Naive thymus-derived CD4-positive, alpha-beta T cell (primary cell): ENCODE measurements at regions not wholly inside any gene's neighbourhood (a gene's known extent, or its start where the extent isn't known, plus 50 kb on each side); places are given as distances from the start of the nearest gene placed in this dataset.
"Not testable (repeated sequence)": the region's sequence is repeated elsewhere in the genome, so short reads cannot be mapped to it uniquely, and the experiment has no call there.

Experiments used
- ATAC-seq: fragments of 150-1000 bp; cut with Tn5 transposase; 2 replicates; pipeline ENCODE4 v1.10.0; 2021; ENCODE audit warnings: mild to moderate bottlenecking, moderate library complexity
- CTCF ChIA-PET: fragments of 350-600 bp; sonication (Branson Sonifier 250); formaldehyde crosslinking; loops from one replicate; lab custom pipeline; 2021; ENCODE audit warnings: antibody characterized with exemption; lab: Charles Lee
- POLR2A ChIA-PET: fragments of 350-600 bp; sonication (Branson Sonifier 250); formaldehyde crosslinking; loops from one replicate; lab custom pipeline; 2021; ENCODE audit warnings: antibody characterized with exemption, inconsistent platforms; lab: Charles Lee
- DNase-seq, 9 donors: peaks; one replicate each; pipeline versions ENCODE4 v3.0.0 to v3.0.0-alpha.2; 2020 to 2022; ENCODE audit warnings: mixed read lengths in 1 of 9
- H3K27ac ChIP-seq: one replicate; pipeline ENCODE4 v1.7.0; 2013; ENCODE audit warnings: mild to moderate bottlenecking, low read depth, low read length, moderate library complexity
- H3K27me3 ChIP-seq, 2 donors: one replicate each; pipeline ENCODE4 v1.7.0; 2013; ENCODE audit warnings: low read length in 2 of 2, mild to moderate bottlenecking in 2 of 2, moderate library complexity in 2 of 2; ENCODE audit not compliant: control insufficient read depth in 2 of 2, insufficient read depth in 2 of 2
- H3K36me3 ChIP-seq, 3 experiments: 1 replicate in 2 of 3; 2 replicates in 1 of 3; pipeline ENCODE4 v1.7.0; 2013; ENCODE audit warnings: low read length in 3 of 3, mild to moderate bottlenecking in 3 of 3, moderate library complexity in 1 of 3; ENCODE audit not compliant: insufficient read depth in 3 of 3, control insufficient read depth in 2 of 3
- H3K4me1 ChIP-seq, 2 donors: one replicate each; pipeline ENCODE4 v1.7.0; 2013; ENCODE audit warnings: low read length in 2 of 2, mild to moderate bottlenecking in 2 of 2, moderate library complexity in 1 of 2; ENCODE audit not compliant: control insufficient read depth in 2 of 2, insufficient read depth in 2 of 2
- H3K4me3 ChIP-seq: 2 replicates; pipeline ENCODE4 v1.7.0; 2013; ENCODE audit warnings: mild to moderate bottlenecking, low read length
- H3K9me3 ChIP-seq, 3 experiments: 1 replicate in 2 of 3; 2 replicates in 1 of 3; pipeline ENCODE4 v1.7.0; 2013; ENCODE audit warnings: low read length in 3 of 3; ENCODE audit not compliant: control insufficient read depth in 2 of 3
- H3K27ac Mint-ChIP-seq, 9 donors: one replicate each; pipeline ENCODE4 v1.8.0; 2020 to 2022; ENCODE audit warnings: mixed read lengths in 9 of 9, mild to moderate bottlenecking in 8 of 9, moderate library complexity in 5 of 9, inconsistent platforms in 2 of 9
- H3K27me3 Mint-ChIP-seq, 5 donors: one replicate each; pipeline ENCODE4 v1.8.0; 2021 to 2022; ENCODE audit warnings: mixed read lengths in 5 of 5, mild to moderate bottlenecking in 1 of 5
- H3K36me3 Mint-ChIP-seq, 5 donors: one replicate each; pipeline ENCODE4 v1.8.0; 2020 to 2022; ENCODE audit warnings: mixed read lengths in 5 of 5, mild to moderate bottlenecking in 3 of 5, inconsistent platforms in 1 of 5
- H3K4me1 Mint-ChIP-seq, 7 donors: one replicate each; pipeline ENCODE4 v1.8.0; 2020 to 2022; ENCODE audit warnings: mixed read lengths in 7 of 7, mild to moderate bottlenecking in 3 of 7, inconsistent platforms in 1 of 7
- H3K4me3 Mint-ChIP-seq, 10 donors: one replicate each; pipeline ENCODE4 v1.8.0; 2020 to 2022; ENCODE audit warnings: mild to moderate bottlenecking in 10 of 10, mixed read lengths in 10 of 10, moderate library complexity in 6 of 10, inconsistent platforms in 2 of 10
- H3K9me3 Mint-ChIP-seq, 11 donors: one replicate each; pipeline ENCODE4 v1.8.0; 2020 to 2022; ENCODE audit warnings: mixed read lengths in 11 of 11, mild to moderate bottlenecking in 4 of 11, inconsistent platforms in 1 of 11, moderate library complexity in 1 of 11
- intact Hi-C, 2 donors: fragments of 100-400 bp; cut with micrococcal nuclease; formaldehyde crosslinking; loops; one replicate each; pipeline ENCODE4 v1.15.1; 2023

- H3K4me3 Mint-ChIP-seq, intact Hi-C loops, H3K27ac Mint-ChIP-seq, CTCF ChIA-PET, H3K9me3 ChIP-seq, DNase-seq, H3K4me1 Mint-ChIP-seq, H3K36me3 Mint-ChIP-seq, POLR2A ChIA-PET, ATAC-seq, H3K27ac ChIP-seq, H3K27me3 Mint-ChIP-seq, H3K4me3 ChIP-seq, H3K9me3 Mint-ChIP-seq, H3K4me1 ChIP-seq, H3K27me3 ChIP-seq, H3K36me3 ChIP-seq: not testable (repeated sequence)
Observed at GRCh38 chr9:64813072-64813471, 471.9 kb downstream of the FOXD4L5 start.

GRCh38 chr9:64778667-64779066, 506.3 kb downstream of the FOXD4L5 start:
- H3K4me3 ChIP-seq, H3K36me3 Mint-ChIP-seq, intact Hi-C loops, H3K9me3 ChIP-seq, H3K9me3 Mint-ChIP-seq, H3K36me3 ChIP-seq, ATAC-seq, CTCF ChIA-PET, DNase-seq, H3K4me1 ChIP-seq, H3K27me3 ChIP-seq, H3K27ac ChIP-seq, H3K4me1 Mint-ChIP-seq, H3K4me3 Mint-ChIP-seq, H3K27ac Mint-ChIP-seq, POLR2A ChIA-PET: not testable (repeated sequence)
- H3K27me3 Mint-ChIP-seq = peaks cover 5 to 11% (median 8%) of the 10 kb centered on the region in 5 donors

- intact Hi-C loops, CTCF ChIA-PET: not testable (repeated sequence)
Observed at GRCh38 chr9:64776269-64776668, 508.7 kb downstream of the FOXD4L5 start.

DNA sequence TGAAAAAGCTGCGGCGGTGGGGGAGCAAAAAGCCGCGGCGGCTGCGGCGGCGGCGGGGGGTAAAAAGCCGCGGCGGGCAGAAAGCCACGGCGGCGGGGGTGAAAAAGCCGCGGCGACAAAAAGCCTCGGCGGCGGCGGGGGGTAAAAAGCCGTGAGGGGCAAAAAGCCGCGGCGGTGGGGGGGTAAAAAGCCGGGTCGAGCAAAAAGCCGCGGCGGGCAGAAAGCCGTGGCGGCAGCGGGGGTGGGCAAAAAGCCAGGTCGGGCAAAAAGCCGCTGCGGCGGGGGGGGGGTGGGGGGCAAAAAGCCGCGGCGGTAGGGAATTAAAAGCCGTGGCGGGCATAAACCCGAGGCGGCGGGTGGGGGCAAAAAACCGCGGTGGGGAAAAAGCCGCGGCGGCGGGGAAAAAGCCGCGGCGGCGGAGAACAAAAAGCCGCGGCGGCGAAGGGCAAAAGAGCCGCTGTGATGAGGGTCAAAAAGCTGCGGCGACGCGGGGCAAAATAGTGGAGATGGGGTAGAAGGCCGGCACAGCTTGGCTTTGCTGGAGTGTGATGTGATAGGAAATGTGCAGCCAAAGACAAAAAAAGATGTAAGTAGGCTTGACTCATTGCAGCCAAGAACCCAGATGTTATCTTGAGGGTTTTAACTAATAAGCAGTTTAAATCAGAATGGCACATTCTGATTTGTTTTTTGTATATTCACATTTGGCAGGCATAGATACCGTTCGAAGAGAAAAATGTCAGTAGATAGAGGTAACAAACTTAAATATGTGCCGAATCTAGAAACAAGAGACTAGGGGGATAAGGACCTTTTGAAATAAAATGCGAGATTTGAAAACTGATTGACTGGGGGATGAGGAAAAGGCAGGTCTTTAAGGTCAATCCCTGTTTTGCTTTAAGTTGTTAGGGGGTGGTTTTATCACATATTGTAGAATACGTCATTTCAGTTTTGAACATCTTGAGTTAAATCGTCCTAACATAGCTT, 509.9 kb downstream of the FOXD4L5 start:
- H3K36me3 Mint-ChIP-seq, intact Hi-C loops, ATAC-seq, H3K36me3 ChIP-seq, POLR2A ChIA-PET, H3K27ac ChIP-seq, H3K4me3 ChIP-seq, H3K4me1 ChIP-seq, H3K27me3 ChIP-seq, H3K9me3 Mint-ChIP-seq, H3K9me3 ChIP-seq, H3K27ac Mint-ChIP-seq, CTCF ChIA-PET, H3K4me1 Mint-ChIP-seq: not testable (repeated sequence)
- Mint-ChIP-seq H3K27me3 (peaks cover 9 to 23% (median 10%) of the 10 kb centered on the region in 5 donors), H3K4me3 (peak overlapping the region in 3 of 10 donors; percentile 1 to 52 (median 28))
- DNase-seq = peak in 1 of 9 donors; percentile 15

More at GRCh38 chr9:64776269-64776668, 508.7 kb downstream of the FOXD4L5 start:
- H3K27ac Mint-ChIP-seq, ATAC-seq, H3K27me3 ChIP-seq, DNase-seq, H3K4me3 ChIP-seq, H3K9me3 Mint-ChIP-seq, POLR2A ChIA-PET, H3K36me3 ChIP-seq, H3K9me3 ChIP-seq, H3K36me3 Mint-ChIP-seq, H3K4me1 ChIP-seq, H3K27ac ChIP-seq, H3K4me1 Mint-ChIP-seq, H3K4me3 Mint-ChIP-seq: not testable (repeated sequence)
- peaks cover 8 to 20% (median 10%) of the 10 kb centered on the region in 5 donors for H3K27me3 Mint-ChIP-seq

- intact Hi-C loops, H3K9me3 ChIP-seq, H3K27ac ChIP-seq, H3K27ac Mint-ChIP-seq, H3K27me3 ChIP-seq, H3K9me3 Mint-ChIP-seq, H3K36me3 Mint-ChIP-seq, DNase-seq, H3K4me3 ChIP-seq, H3K4me1 Mint-ChIP-seq, POLR2A ChIA-PET, ATAC-seq, H3K4me1 ChIP-seq, H3K36me3 ChIP-seq, CTCF ChIA-PET: not testable (repeated sequence)
- Mint-ChIP-seq H3K27me3 (peaks cover 9 to 26% (median 14%) of the 10 kb centered on the region in 5 donors), H3K4me3 (peak overlapping the region in 1 of 10 donors; percentile 18)
Observed at GRCh38 chr9:64774004-64774812, 510.8 kb downstream of the FOXD4L5 start.

DNA sequence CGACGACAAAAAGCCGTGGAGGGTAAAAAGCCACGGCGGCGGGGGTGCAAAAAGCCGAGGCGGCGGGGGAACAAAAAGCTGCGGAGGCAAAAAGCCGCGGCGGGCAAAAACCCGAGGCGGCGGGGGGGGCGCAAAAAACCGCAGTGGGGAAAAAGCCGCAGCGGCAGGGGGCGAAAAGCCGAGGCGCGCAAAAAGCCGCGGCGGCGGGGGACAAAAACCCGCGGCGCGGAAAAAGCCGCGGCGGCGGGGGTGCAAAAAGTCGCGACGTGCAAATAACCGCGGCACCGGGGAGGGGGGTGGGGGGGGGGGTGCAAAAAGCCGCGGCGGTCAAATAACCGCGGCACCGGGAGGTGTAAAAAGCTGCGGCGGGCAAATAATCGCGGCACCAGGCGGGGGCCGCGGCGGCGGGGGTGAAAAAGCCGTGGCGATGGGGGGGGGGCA, 511.5 kb downstream of the FOXD4L5 start:
- H3K27ac ChIP-seq = no peak overlapping the region
- H3K27me3 Mint-ChIP-seq = peaks cover 6 to 23% (median 10%) of the 10 kb centered on the region in 5 donors
- intact Hi-C loops = no loop called here
- ChIA-PET POLR2A (no interaction called here), CTCF (no interaction called here)
- no peaks in the 10 kb centered on the region for H3K36me3 Mint-ChIP-seq
- DNase-seq = peak in 1 of 9 donors; percentile 18
- H3K4me1 ChIP-seq = no peaks in the 10 kb centered on the region
- no peaks in the 10 kb centered on the region for H3K27me3 ChIP-seq
- peak overlapping the region in 2 of 10 donors; percentile 18 to 29 for H3K4me3 Mint-ChIP-seq
- no peak overlapping the region for H3K4me3 ChIP-seq
- H3K9me3 ChIP-seq = no peaks in the 10 kb centered on the region
- no peak for ATAC-seq
- H3K36me3 ChIP-seq = no peaks in the 10 kb centered on the region
- no peak overlapping the region for H3K27ac Mint-ChIP-seq
- peaks cover 0 to 5% (median 0%) of the 10 kb centered on the region in 11 donors for H3K9me3 Mint-ChIP-seq
- peaks cover 0 to 4% (median 0%) of the 10 kb centered on the region in 7 donors for H3K4me1 Mint-ChIP-seq
